ENCODE measurements at regions not wholly inside any gene's neighbourhood (a gene's known extent, or its start where the extent isn't known, plus 50 kb on each side); places are given as distances from the start of the nearest gene placed in this dataset.

DNA sequence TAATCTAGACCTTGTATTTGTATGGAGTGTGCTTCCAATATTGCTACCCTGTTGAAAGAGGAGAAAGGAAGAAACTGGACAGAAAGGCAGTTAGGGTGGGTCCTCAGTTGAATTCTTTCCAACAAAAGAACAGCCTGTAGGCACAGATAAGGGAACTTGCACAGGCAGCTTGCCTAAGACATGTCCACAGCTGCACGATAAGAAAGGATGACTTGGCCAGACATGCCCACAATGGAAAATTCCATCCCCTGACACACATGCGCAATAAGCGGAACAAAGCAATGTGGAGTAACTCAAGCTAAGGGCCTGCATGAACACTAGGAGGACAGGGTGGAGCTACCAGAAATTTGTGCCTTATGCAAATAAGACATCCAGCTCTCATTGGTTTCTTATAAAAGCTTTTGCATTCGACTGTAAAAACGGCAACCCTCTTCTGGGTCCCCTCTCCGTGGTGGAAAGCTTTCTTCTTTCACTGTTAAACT lies 1084.7 kb upstream of the NXPH2 start:
- Histone ChIP-seq H3K4me1 (ENCODE audit: control insufficient read depth in 2 of 2, insufficient read depth in 2 of 2, low read length in 2 of 2) (no peaks in the 10 kb centered on the region), H3K36me3 (replicated peaks in 1 of 2; ENCODE audit: control extremely low read depth in 1 of 2, control insufficient read depth in 1 of 2, extremely low read depth in 1 of 2, insufficient read depth in 2 of 2, low read length in 1 of 2) (no peaks in the 10 kb centered on the region), H3K4me3 (ENCODE audit: control extremely low read depth in 1 of 5, extremely low read depth in 1 of 5, insufficient read depth in 1 of 5, low read depth in 2 of 5, low read length in 4 of 5) (no peak overlapping the region), H4K20me1 (ENCODE audit: control insufficient read depth, insufficient read depth, low read length, poor library complexity, severe bottlenecking) (no peaks in the 10 kb centered on the region), H2AFZ (ENCODE audit: insufficient read depth, low read depth, low read length, poor library complexity, severe bottlenecking) (no peak overlapping the region), H3K9ac (ENCODE audit: low read length) (no peak overlapping the region), H3K79me2 (ENCODE audit: control insufficient read depth, insufficient read depth, low read length) (no peaks in the 10 kb centered on the region), H3K4me2 (replicated peaks; ENCODE audit: low read depth, low read length, poor library complexity, severe bottlenecking) (no peak overlapping the region), H3K27me3 (replicated peaks in 1 of 4; ENCODE audit: control extremely low read depth in 1 of 4, control insufficient read depth in 3 of 4, insufficient read depth in 4 of 4, low read length in 3 of 4) (no peaks in the 10 kb centered on the region), H3K27ac (ENCODE audit: low read length in 2 of 2) (no peak overlapping the region), H3K9me3 (ENCODE audit: control extremely low read depth in 1 of 3, control insufficient read depth in 2 of 3, insufficient read depth in 1 of 3, low read length in 2 of 3) (no peaks in the 10 kb centered on the region)
- 86% methylated on average over 3 of the region's 6 CpGs for WGBS (ENCODE audit: insufficient coverage)
- intact Hi-C loops (cut with micrococcal nuclease) = no loop called here
- ChIA-PET CTCF (interaction anchor here (0.5 kb wide), 1 partner anchor 468 kb away, joined by 3 read pairs; no protein-coding TSS in a partner anchor), POLR2A (no interaction called here)
- DNase-seq = no peak
- Mint-ChIP-seq H3K27me3 (no peaks in the 10 kb centered on the region), H3K4me3 (no peak overlapping the region), H3K9me3 (ENCODE audit: insufficient read depth) (peaks cover 3% of the 10 kb centered on the region), H3K27ac (no peak overlapping the region), H3K4me1 (no peaks in the 10 kb centered on the region)
- TF ChIP-seq EZH2 (IDR thresholded peaks at IDR 0.05; ENCODE audit: borderline replicate concordance, insufficient read depth, low read depth, low read length, poor library complexity, severe bottlenecking) = no peak
- TF ChIP-seq, protein P1, sequence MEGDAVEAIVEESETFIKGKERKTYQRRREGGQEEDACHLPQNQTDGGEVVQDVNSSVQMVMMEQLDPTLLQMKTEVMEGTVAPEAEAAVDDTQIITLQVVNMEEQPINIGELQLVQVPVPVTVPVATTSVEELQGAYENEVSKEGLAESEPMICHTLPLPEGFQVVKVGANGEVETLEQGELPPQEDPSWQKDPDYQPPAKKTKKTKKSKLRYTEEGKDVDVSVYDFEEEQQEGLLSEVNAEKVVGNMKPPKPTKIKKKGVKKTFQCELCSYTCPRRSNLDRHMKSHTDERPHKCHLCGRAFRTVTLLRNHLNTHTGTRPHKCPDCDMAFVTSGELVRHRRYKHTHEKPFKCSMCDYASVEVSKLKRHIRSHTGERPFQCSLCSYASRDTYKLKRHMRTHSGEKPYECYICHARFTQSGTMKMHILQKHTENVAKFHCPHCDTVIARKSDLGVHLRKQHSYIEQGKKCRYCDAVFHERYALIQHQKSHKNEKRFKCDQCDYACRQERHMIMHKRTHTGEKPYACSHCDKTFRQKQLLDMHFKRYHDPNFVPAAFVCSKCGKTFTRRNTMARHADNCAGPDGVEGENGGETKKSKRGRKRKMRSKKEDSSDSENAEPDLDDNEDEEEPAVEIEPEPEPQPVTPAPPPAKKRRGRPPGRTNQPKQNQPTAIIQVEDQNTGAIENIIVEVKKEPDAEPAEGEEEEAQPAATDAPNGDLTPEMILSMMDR (IDR thresholded peaks at IDR 0.05) = no peak
- ATAC-seq (ENCODE audit: low read depth) = no peak

DNA sequence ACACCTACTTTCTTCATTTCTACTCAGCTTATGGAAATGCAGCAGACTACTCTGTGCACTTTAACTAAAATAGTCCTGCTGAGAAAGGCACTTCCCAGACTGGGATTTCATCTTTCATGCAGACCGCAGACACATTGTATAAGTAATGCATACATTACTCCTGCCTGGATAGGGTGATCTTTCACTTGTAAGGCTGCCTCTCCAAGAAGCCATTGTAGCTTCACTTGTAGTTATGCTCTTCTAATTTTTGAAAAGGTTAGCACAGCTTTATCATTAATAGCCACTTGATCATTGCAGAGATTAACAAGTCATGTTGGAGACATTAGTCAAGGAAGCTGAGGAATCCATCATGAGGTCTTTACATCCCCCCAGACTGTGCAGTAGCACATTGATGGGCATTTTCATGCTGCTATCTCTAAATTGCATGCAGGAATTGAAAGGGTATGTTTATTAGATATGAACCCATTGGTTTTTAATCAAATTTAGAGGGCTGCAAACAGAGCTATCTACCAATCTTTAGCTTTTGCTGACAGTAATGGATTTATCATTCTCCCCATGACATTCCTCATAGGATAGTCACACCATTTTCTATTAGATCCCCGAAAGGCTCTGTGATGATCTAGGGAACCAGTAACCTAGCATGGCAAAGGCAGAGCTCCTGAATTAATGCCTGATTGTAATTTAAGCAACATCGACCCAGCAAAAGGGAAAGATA lies 1074.7 kb upstream of the NXPH2 start:
- no peaks in the 10 kb centered on the region for H3K79me2 ChIP-seq (ENCODE audit: control insufficient read depth, insufficient read depth, low read length)
- no peak overlapping the region for H3K9ac ChIP-seq (ENCODE audit: low read length)
- no CpG with 5 or more reads among the region's 3 CpGs for WGBS (ENCODE audit: insufficient coverage)
- Mint-ChIP-seq H3K9me3 (ENCODE audit: insufficient read depth) (peaks cover 3% of the 10 kb centered on the region), H3K27ac (no peak overlapping the region), H3K4me3 (no peak overlapping the region), H3K4me1 (no peaks in the 10 kb centered on the region), H3K27me3 (no peaks in the 10 kb centered on the region)
- no peaks in the 10 kb centered on the region for H3K27me3 ChIP-seq (replicated peaks in 1 of 4; ENCODE audit: control extremely low read depth in 1 of 4, control insufficient read depth in 3 of 4, insufficient read depth in 4 of 4, low read length in 3 of 4)
- no peak overlapping the region for H3K27ac ChIP-seq (ENCODE audit: low read length in 2 of 2)
- H2AFZ ChIP-seq (ENCODE audit: insufficient read depth, low read depth, low read length, poor library complexity, severe bottlenecking) = no peak overlapping the region
- intact Hi-C loops (cut with micrococcal nuclease) = no loop called here
- no peak overlapping the region for H3K4me3 ChIP-seq (ENCODE audit: control extremely low read depth in 1 of 5, extremely low read depth in 1 of 5, insufficient read depth in 1 of 5, low read depth in 2 of 5, low read length in 4 of 5)
- ATAC-seq (ENCODE audit: low read depth) (no peak), DNase-seq (no peak)
- H3K36me3 ChIP-seq (replicated peaks in 1 of 2; ENCODE audit: control extremely low read depth in 1 of 2, control insufficient read depth in 1 of 2, extremely low read depth in 1 of 2, insufficient read depth in 2 of 2, low read length in 1 of 2) = no peaks in the 10 kb centered on the region
- H3K9me3 ChIP-seq (ENCODE audit: control extremely low read depth in 1 of 3, control insufficient read depth in 2 of 3, insufficient read depth in 1 of 3, low read length in 2 of 3) = no peaks in the 10 kb centered on the region
- ChIA-PET CTCF (no interaction called here), POLR2A (no interaction called here)
- TF ChIP-seq, protein P1 (IDR thresholded peaks at IDR 0.05) = no peak
- TF ChIP-seq EZH2 (IDR thresholded peaks at IDR 0.05; ENCODE audit: borderline replicate concordance, insufficient read depth, low read depth, low read length, poor library complexity, severe bottlenecking) = no peak
- H3K4me2 ChIP-seq (replicated peaks; ENCODE audit: low read depth, low read length, poor library complexity, severe bottlenecking) = no peak overlapping the region
- no peaks in the 10 kb centered on the region for H3K4me1 ChIP-seq (ENCODE audit: control insufficient read depth in 2 of 2, insufficient read depth in 2 of 2, low read length in 2 of 2)
- no peaks in the 10 kb centered on the region for H4K20me1 ChIP-seq (ENCODE audit: control insufficient read depth, insufficient read depth, low read length, poor library complexity, severe bottlenecking)

Measured in B cell (primary cell).